ENCODE measurements at regions not wholly inside any gene's neighbourhood (a gene's known extent, or its start where the extent isn't known, plus 50 kb on each side); places are given as distances from the start of the nearest gene placed in this dataset.
A peak's percentile ranks its signal among the peaks of the same experiment; 100 is the strongest.

- DNase-seq, result no peak
Observed at GRCh38 chr16:86203557-86204275, 304.8 kb downstream of the IRF8 start.

- no peak for DNase-seq
Observed at GRCh38 chr16:86205521-86206245, 304.6 kb upstream of the FOXF1 start.

- no peak for DNase-seq
Observed at GRCh38 chr16:86207350-86207749, 303.0 kb upstream of the FOXF1 start.

- no peak for DNase-seq
Observed at GRCh38 chr16:86209202-86209601, 301.1 kb upstream of the FOXF1 start.

GRCh38 chr16:86210403-86211193 is 299.7 kb upstream of the FOXF1 start:
- DNase-seq, result no peak

- no peak for DNase-seq
Observed at GRCh38 chr16:86211265-86211664, 299.1 kb upstream of the FOXF1 start.

- DNase-seq, result no peak
Observed at GRCh38 chr16:86211800-86212199, 298.5 kb upstream of the FOXF1 start.

GRCh38 chr16:86212706-86213436 is 297.5 kb upstream of the FOXF1 start:
- no peak for DNase-seq

- DNase-seq, result no peak
Observed at GRCh38 chr16:86213437-86214205, 296.7 kb upstream of the FOXF1 start.

- DNase-seq, result no peak
Observed at GRCh38 chr16:86214326-86215232, 295.7 kb upstream of the FOXF1 start.

GRCh38 chr16:86215233-86215978 is 294.9 kb upstream of the FOXF1 start:
- no peak for DNase-seq

- DNase-seq, result peak; percentile 42
Observed at GRCh38 chr16:86215979-86216585, 294.2 kb upstream of the FOXF1 start.

- DNase-seq, result peak; percentile 37
Observed at GRCh38 chr16:86216591-86216990, 293.7 kb upstream of the FOXF1 start.

GRCh38 chr16:86217001-86217890 is 293.1 kb upstream of the FOXF1 start:
- no peak for DNase-seq

- DNase-seq, result no peak
Observed at GRCh38 chr16:86217891-86218270, 292.4 kb upstream of the FOXF1 start.

- DNase-seq, result no peak
Observed at GRCh38 chr16:86218479-86219170, 291.7 kb upstream of the FOXF1 start.

GRCh38 chr16:86219655-86220445 is 290.5 kb upstream of the FOXF1 start:
- DNase-seq, result no peak

All from activated CD8-positive, alpha-beta memory T cell treated with anti-CD3 and anti-CD28 coated beads for 24 hours (primary cell).